Islet precursor cell (in vitro differentiated cells): ENCODE measurements at regions not wholly inside any gene's neighbourhood (a gene's known extent, or its start where the extent isn't known, plus 50 kb on each side); places are given as distances from the start of the nearest gene placed in this dataset.

Experiments used
- DNase-seq: peaks from one replicate; pipeline ENCODE4 v3.0.0-alpha.2; 2018

DNA sequence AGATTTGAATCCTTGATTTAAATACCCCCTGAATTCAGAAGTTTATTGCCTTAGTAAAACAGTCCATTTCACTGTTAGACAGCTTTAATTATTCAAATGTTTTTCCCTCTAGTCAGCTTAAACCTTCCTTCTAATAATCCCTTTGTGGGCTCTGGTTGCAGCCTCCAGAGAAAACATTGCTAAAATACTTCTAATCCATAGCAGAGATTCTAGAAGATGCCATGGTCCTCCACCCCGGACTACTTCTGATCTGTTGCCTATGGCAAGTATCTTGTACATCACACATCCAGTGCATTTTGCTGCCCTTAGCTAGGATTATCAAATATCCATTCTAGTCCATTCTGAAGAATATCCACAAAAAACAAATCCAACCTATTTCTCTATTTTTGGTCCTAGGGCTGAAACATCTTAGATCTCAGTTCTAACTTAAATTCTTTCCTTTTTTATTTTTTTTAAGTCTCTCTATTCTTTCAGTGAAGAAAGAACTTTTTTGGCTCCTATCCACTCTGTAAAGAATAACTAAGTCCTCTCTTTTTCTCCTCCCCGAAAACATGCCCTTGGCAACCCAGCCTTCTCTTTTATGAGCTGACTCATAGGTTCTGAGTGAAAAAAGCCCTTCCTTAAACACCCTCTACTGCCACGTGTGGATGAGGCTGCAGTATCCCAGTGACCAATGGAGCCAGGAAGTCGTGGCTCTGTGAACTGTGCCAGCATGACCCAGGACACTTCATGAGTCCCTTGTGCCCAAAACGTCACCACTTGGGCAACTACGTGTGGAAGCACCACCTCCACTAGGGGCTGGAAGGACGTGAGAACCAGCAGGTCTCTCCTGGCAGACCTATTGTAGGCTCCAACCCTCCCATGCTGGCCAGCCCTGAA lies 349.8 kb downstream of the TNS1 start:
- DNase-seq, result peak; percentile 84

DNA sequence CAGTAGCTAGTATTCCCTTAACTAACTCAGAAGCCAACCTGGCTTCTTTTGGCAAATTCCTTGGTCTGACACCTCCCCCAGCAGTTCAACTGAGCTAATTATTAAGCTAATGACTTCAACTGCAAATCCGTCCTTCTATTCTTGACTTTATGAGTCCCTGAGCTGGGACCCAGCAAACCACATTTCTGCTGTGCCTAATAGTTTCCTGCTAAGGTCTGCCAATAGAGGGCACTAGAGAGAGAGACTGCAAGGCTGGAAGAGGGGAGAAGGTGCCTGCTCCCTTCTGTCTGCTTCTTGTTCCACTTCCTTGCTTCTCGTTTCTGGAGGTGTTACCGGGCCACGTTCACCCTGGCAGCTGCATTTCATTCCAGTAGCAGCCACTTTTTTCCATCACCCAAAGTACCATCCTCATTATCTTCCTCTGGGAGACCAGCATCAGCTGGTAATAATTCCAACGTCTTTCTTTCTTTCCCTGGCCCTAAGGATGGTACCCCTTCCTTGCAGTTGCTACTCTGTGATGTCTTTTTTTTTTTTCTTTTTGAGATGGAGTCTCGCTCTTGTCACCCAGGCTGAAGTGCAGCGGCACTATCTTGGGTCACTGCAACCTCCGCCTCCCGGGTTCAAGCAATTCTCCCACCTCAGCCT lies 352.0 kb downstream of the TNS1 start:
- DNase-seq, result peak; percentile 84

DNA sequence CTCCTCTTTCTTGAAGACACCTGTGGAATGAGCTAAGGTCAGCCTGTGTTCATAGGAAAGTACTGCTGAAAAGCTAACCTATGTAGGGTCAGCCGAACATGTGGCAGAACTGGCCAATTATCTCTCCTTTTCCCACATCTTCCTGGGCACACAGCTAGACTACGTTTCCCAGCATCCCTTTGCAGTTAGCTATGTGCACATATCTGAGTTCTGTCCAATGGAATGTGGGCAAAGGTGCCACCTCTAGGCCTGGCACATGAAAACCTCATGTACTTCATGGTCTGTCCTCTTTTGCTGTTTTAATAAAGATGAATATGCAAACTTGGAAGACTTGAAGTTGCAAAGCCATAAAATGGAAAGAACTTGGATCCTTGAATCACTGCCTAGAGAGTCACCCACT lies 352.6 kb downstream of the TNS1 start:
- DNase-seq, result no peak

GRCh38 chr2:217647925-217648324 lies 354.9 kb downstream of the TNS1 start:
- DNase-seq, result no peak

- DNase-seq, result no peak
Measured at GRCh38 chr2:217647226-217647625, 355.6 kb downstream of the TNS1 start.

DNA sequence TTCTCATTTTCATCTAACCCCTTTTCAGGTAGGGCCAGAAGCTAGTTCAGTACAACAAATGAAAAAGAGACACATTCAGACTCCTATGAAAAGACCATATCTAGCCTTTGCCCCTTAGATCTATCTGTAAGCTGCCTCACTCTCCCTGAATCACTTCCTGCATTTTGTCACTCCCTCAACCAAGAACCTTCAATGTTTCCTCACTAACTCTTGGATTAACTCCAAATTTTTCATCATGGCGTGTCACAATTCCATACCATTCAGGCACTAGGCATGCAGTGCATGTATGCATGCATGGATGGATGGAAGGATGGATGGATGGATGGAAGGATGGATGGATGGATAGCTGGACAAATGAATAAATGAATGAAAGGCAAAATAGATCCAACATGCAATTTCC lies 356.9 kb downstream of the TNS1 start:
- no peak for DNase-seq

DNA sequence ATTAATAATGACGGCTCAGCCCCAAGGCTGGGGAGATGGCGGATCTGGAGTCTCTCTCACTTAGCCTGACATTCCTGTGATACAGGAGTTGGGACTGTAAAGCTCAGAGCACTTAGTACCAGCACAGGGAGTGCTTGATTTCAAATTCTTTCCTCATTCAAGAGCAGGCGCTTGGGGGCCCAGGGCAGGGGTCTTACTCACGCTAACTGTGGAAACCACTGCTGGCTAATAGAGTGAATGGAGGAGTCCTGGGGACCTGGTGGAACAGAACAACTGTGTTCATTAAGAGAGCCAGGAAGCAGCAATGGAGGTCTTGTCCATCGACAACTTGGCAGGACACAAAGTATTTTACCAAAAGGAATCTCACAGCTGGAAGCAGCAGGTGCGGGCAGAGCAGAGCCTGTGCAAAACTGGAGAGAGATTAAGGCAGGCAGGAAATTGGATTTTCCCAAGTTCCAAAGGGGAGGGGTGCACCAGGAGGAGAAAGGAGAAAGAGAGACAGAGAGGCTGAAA lies 358.9 kb downstream of the TNS1 start:
- peak; percentile 85 for DNase-seq

GRCh38 chr2:217642944-217643343 lies 359.9 kb downstream of the TNS1 start:
- no peak for DNase-seq

GRCh38 chr2:217641960-217642359 lies 360.8 kb downstream of the TNS1 start:
- no peak for DNase-seq

GRCh38 chr2:217639481-217639880 lies 363.3 kb downstream of the TNS1 start:
- no peak for DNase-seq

DNA sequence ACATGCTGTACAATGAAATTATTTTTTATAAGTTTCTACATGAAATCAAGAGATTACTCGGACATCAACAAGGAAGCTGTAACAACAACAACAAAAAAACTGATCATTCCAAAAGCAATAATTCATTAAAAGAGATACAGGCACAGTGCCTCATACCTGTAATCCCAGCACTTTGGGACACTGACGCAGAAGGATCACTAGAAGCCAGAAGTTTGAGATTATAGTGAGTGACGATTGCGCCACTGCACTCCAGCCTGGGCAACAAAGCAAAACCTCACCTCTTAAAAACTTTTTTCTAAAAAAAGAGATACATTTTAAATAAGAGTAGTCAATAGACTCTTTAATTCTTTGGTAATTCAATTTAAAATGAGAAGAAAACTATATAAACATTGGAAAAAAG lies 364.3 kb downstream of the TNS1 start:
- DNase-seq, result no peak

- DNase-seq, result no peak
Measured at GRCh38 chr2:217638031-217638430, 364.8 kb downstream of the TNS1 start.

DNA sequence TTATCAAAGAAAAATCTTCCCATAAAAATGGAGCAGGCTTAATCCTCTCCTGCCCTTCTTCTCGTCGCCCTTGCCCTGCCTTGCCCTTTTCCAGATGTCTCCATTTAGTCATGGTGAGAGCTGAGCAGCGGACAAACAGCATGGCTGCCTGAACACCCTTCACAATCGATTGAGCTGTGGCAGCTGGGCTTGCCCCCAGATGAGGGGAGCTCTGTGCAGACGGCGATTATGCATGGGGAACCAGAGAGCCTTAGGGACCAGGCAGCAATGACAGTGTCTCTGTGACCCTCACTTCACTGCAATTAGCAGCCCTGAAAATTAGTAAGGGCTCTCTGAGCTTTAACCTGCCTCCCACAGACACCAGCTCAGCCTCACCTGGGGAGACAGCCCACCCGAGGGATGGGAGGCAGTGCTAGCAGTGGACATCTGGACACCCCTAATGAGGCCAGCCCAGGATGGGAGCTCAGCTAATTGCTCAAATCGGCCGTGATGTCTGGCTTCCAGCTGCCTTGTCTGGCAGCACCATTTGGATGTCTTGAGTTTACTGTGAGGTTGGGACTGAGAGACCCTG lies 365.7 kb downstream of the TNS1 start:
- DNase-seq, result peak; percentile 79

DNA sequence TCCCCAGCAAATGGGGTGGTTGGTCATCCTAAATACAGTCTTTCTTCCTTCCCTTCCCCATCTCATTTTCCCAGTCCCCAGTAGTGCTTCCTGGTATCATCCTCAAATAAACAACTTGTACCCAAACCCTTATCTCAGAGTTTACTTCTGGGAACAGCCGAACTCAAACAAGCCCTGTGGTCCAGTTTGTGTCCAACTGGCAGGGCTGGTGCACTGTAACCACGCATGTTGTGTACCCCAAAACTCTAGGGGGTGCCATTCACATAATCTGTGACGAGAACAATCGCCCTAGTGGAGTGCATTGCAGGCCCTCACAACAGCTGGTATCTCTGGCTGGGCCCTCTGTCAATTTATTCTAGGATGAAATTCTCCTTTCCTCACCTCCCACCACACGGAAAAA lies 366.2 kb downstream of the TNS1 start:
- DNase-seq, result no peak

DNA sequence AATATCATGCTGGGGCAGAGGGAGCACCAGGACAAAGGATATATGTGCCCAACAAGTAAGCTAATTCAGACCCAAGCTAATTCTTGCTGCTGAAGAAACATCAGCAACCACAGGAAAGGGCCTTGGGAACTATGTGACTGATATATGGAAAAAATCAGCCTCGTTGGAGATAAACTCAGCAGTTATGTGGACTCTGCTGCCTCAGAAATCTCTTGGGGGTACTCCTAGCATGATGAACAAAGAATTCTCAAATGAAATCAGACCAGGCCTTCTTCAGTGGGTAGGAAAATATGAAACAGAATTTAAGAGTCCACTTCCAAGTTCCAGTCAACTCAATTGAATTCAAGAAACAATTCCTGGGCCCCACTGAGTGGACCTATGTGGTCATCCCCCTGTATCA lies 367.9 kb downstream of the TNS1 start:
- no peak for DNase-seq

DNA sequence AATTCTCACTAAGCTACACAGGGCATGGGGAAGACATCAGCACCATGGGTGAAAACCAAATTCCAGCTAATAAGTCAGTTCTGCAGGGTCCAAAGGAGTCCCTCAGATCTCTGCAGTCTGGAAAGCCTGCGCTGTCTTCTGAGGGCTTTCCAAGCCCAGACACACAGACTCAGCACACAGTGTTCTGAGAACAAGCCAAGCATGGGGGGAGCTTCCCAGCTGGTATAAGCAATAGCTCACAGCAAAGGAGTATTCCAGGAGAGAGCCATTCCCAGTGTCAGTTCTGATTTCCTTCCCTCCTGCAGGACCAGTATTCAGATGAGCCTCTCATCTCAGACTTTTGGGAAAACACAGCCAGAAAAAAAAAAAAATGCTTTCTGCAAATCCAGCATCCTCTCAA lies 370.8 kb downstream of the TNS1 start:
- DNase-seq, result no peak

DNA sequence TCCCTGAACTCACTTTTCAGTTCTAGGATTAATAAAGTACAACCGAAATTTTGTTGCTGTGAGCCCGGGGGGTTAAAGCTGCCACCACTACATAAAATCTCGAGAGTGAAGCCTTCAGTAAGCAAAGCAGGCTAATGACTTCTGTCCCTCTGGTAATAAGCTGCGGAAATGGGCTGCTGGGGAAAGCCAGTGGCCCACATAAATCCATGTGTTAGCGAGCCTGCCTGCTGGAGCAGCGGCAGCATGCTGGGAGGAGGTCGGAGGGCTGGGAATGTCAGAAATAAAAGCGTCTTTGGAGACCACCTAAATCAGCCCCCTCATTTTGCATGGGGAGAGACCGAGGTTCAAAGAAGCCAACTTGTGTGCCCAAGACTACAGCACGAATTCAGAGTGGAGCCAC lies 371.7 kb downstream of the TNS1 start:
- DNase-seq, result no peak

DNA sequence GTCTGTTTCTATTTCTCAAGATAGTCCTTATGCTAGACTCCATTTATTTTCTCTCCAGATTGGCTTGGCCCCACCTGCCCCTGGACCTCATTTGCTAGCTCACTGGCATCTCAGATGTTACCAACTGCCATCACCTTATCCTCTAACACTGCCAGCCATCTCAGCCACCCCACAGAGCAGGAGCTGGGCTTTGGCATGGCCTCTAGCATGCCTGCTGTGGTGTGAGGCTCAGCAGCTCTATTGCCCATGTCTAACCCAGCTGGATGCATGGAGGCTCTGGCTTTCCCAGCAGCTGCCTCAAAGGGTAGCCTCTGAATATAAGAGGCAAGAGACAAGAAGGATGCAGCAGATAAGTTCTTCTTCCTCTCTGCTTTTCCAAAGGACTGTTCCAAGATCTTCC lies 373.4 kb downstream of the TNS1 start:
- DNase-seq, result no peak

GRCh38 chr2:217628061-217628460 lies 374.7 kb downstream of the TNS1 start:
- DNase-seq, result no peak

GRCh38 chr2:217626926-217627325 lies 375.9 kb downstream of the TNS1 start:
- no peak for DNase-seq

- DNase-seq, result no peak
Measured at GRCh38 chr2:217625557-217626169, 377.1 kb downstream of the TNS1 start.

GRCh38 chr2:217623281-217623912 lies 379.4 kb downstream of the TNS1 start:
- DNase-seq, result peak; percentile 22
